K562 (cell line): ENCODE measurements at regions not wholly inside any gene's neighbourhood (a gene's known extent, or its start where the extent isn't known, plus 50 kb on each side); places are given as distances from the start of the nearest gene placed in this dataset.

ENCODE experiments used
- ATAC-seq: fragments of 200-7000 bp; cut with Tn5 transposase; 3 replicates; pipeline ENCODE4 v1.9.1; 2020; ENCODE audit warnings: moderate library complexity
- BruUV-seq: library from RNA; stranded (reverse); fragments of 400-500 nt; replicated peaks from 2 replicates; lab custom pipeline; 2021; lab: Mats Ljungman, UMichigan
- CTCF ChIA-PET: fragments of 300-600 bp; formaldehyde crosslinking; extraction: SDS; loops from one replicate; lab custom pipeline; 2021; ENCODE audit warnings: low intra/inter-chr PET ratio; lab: Yijun Ruan, JAX
- POLR2A ChIA-PET: fragments of 300-600, 350-650 bp; sonication (Branson Sonifier 250); formaldehyde crosslinking; extraction: SDS; loops from one replicate; lab custom pipeline; 2021; ENCODE audit warnings: antibody characterized with exemption, inconsistent platforms; lab: Yijun Ruan, JAX
- DNase-seq, 4 experiments: peaks; one replicate each; pipeline versions ENCODE4 v3.0.0 to v3.0.0-alpha.2; 2011 to 2018; ENCODE audit warnings: low spot score in 3 of 4, mixed read lengths in 3 of 4; ENCODE audit errors: extremely low read depth in 1 of 4
- FAIRE-seq: peaks from 2 replicates; lab custom pipeline; 2011; peaks lifted over from hg19 to GRCh38; lab: Jason Lieb, UNC
- H2AFZ ChIP-seq: 2 replicates; pipeline ENCODE4 v1.6.0; 2011; ENCODE audit warnings: low read depth, low read length, control low read depth, inconsistent platforms
- H3K27ac ChIP-seq: fragments of 200-600 bp; 3 replicates; pipeline ENCODE4 v1.8.0; 2011; ENCODE audit warnings: low read depth, mild to moderate bottlenecking, control low read depth, inconsistent platforms, low read length, moderate library complexity, mixed read lengths; ENCODE audit errors: extremely low read depth
- H3K27me3 ChIP-seq, 2 experiments: fragments of 300-600 bp in 1 of 2; 2 replicates in 1 of 2; 3 replicates in 1 of 2; pipeline versions ENCODE4 v1.6.0 to v1.8.0; 2011; ENCODE audit warnings: inconsistent platforms in 2 of 2, low read length in 2 of 2, mild to moderate bottlenecking in 1 of 2, mixed read lengths in 1 of 2, moderate library complexity in 1 of 2; ENCODE audit not compliant: control insufficient read depth in 2 of 2, insufficient read depth in 2 of 2
- H3K36me3 ChIP-seq: fragments of 300-600 bp; 3 replicates; pipeline ENCODE4 v1.8.0; 2011; ENCODE audit warnings: mild to moderate bottlenecking, low read length, inconsistent platforms; ENCODE audit not compliant: control insufficient read depth, insufficient read depth
- H3K4me1 ChIP-seq, 2 experiments: fragments of 200-600 bp in 1 of 2; replicated peaks in 1 of 2; 2 replicates in 1 of 2; 3 replicates in 1 of 2; pipeline versions ENCODE4 v1.5.1 to v1.8.0; 2011; ENCODE audit warnings: inconsistent platforms in 2 of 2, low read length in 2 of 2, mild to moderate bottlenecking in 1 of 2, mixed read lengths in 1 of 2, moderate library complexity in 1 of 2; ENCODE audit not compliant: control insufficient read depth in 2 of 2, insufficient read depth in 2 of 2
- H3K4me2 ChIP-seq: 2 replicates; pipeline ENCODE4 v1.6.1; 2011; ENCODE audit warnings: low read length, control low read depth, inconsistent platforms, mixed read lengths; ENCODE audit not compliant: insufficient read depth
- H3K4me3 ChIP-seq: fragments of 200-600 bp; sonication (generic), shearing (Covaris generic); 2 replicates; pipeline ENCODE4 v1.5.1; 2016; ENCODE audit warnings: control low read depth, inconsistent platforms
- H3K79me2 ChIP-seq: fragments of 200-600 bp; 3 replicates; pipeline ENCODE4 v1.8.0; 2011; ENCODE audit warnings: low read length, inconsistent platforms; ENCODE audit not compliant: control insufficient read depth, insufficient read depth
- H3K9ac ChIP-seq, 2 experiments: 2 replicates each; pipeline versions ENCODE4 v1.6.0 to v1.6.1; 2011; ENCODE audit warnings: low read depth in 2 of 2, low read length in 2 of 2, control low read depth in 1 of 2, inconsistent platforms in 1 of 2, mild to moderate bottlenecking in 1 of 2, mixed read lengths in 1 of 2; ENCODE audit not compliant: insufficient read depth in 1 of 2
- H3K9me1 ChIP-seq: one replicate; pipeline ENCODE4 v1.6.0; 2011; ENCODE audit warnings: inconsistent platforms, mild to moderate bottlenecking, low read length, moderate library complexity; ENCODE audit not compliant: control insufficient read depth, insufficient read depth
- H3K9me3 ChIP-seq: replicated peaks from 2 replicates; pipeline ENCODE4 v1.5.1; 2011; ENCODE audit warnings: low read depth, low read length, inconsistent platforms; ENCODE audit not compliant: control insufficient read depth, insufficient read depth
- H4K20me1 ChIP-seq: replicated peaks from 2 replicates; pipeline ENCODE4 v1.6.1; 2011; ENCODE audit warnings: low read length, inconsistent platforms, mixed read lengths; ENCODE audit not compliant: control insufficient read depth, insufficient read depth
- CUX1 ChIP-seq: fragments of 200-800 bp; sonication (Bioruptor generic); IDR thresholded peaks from 2 replicates; pipeline ENCODE4 v1.6.1; 2016; ENCODE audit warnings: missing genetic modification characterization, missing compliant biosample characterization
- CXXC5 ChIP-seq: fragments of 250-450 bp; sonication (Bioruptor Pico); IDR thresholded peaks from 2 replicates; pipeline ENCODE4 v1.8.0; 2022; ENCODE audit warnings: inconsistent platforms, mild to moderate bottlenecking, moderate library complexity
- DACH1 ChIP-seq: fragments of 450-650 bp; IDR thresholded peaks from 2 replicates; pipeline ENCODE4 v1.6.1; 2018; ENCODE audit not compliant: partially characterized antibody
- E2F3 ChIP-seq: fragments of 250-450 bp; sonication (Bioruptor Pico); IDR thresholded peaks from 2 replicates; pipeline ENCODE4 v1.4.0; 2020; ENCODE audit warnings: mild to moderate bottlenecking
- FOXM1 ChIP-seq, 2 experiments: fragments of 450-650 bp in 1 of 2; sonication (generic) in 1 of 2; formaldehyde crosslinking in 1 of 2; IDR thresholded peaks; 2 replicates each; pipeline versions ENCODE4 v1.6.1 to v1.9.0; 2017 to 2022; ENCODE audit warnings: low read depth in 2 of 2, mild to moderate bottlenecking in 2 of 2, missing genetic modification reagents in 1 of 2, moderate library complexity in 1 of 2
- HMGN3 ChIP-seq: IDR thresholded peaks from 2 replicates; pipeline ENCODE4 v1.6.1; 2011; ENCODE audit warnings: borderline replicate concordance, low read depth, mild to moderate bottlenecking, mixed read lengths, low read length; ENCODE audit not compliant: insufficient read length; ENCODE audit errors: extremely low read depth
- PCBP2 ChIP-seq: fragments of 200-400 bp; formaldehyde crosslinking; IDR thresholded peaks from 2 replicates; pipeline ENCODE4 v1.6.1; 2018; ENCODE audit warnings: low read length, low read depth, mild to moderate bottlenecking, moderate library complexity; ENCODE audit not compliant: poor library complexity, severe bottlenecking
- TAF1 ChIP-seq: IDR thresholded peaks from 2 replicates; pipeline ENCODE4 v1.6.1; 2011; ENCODE audit warnings: mild to moderate bottlenecking, low read length, moderate library complexity; ENCODE audit not compliant: insufficient read depth, control insufficient read depth, severe bottlenecking; ENCODE audit errors: extremely low read depth
- TAL1 ChIP-seq: fragments of 450-650 bp; IDR thresholded peaks from 2 replicates; pipeline ENCODE4 v1.6.1; 2016; ENCODE audit warnings: mild to moderate bottlenecking
- U2AF1 ChIP-seq: fragments of 200-400 bp; formaldehyde crosslinking; optimal IDR thresholded peaks from 2 replicates; pipeline ENCODE3; 2017; ENCODE audit warnings: mild to moderate bottlenecking, low read depth, low read length, moderate library complexity
- ZNF707 ChIP-seq: fragments of 250-450 bp; sonication (Bioruptor Pico); conservative IDR thresholded peaks from 2 replicates; pipeline ENCODE4 v1.8.0; 2022; ENCODE audit warnings: inconsistent platforms, mild to moderate bottlenecking, moderate library complexity
- WGBS: fragments of 100-300 bp; shearing (Covaris generic); methylation state at CpG from one replicate; pipeline ENCODE4 v1.1.6; 2016; ENCODE audit warnings: low coverage, mixed read lengths; ENCODE audit not compliant: insufficient coverage; ENCODE audit errors: missing lambda C conversion rate; 5-methylcytosine and 5-hydroxymethylcytosine counted together
- in situ Hi-C: fragments of 300-500 bp; cut with MboI; formaldehyde crosslinking; loops from 4 replicates; pipeline ENCODE4 v1.15.0; 2018; ENCODE audit warnings: inconsistent platforms, mixed read lengths
- intact Hi-C: fragments of 100-400 bp; cut with micrococcal nuclease; formaldehyde crosslinking; loops from 2 replicates; pipeline ENCODE4 v1.14.2; 2022

GRCh38 chr22:49600891-49601431, 226.7 kb downstream of the BRD1 start:
- ChIA-PET CTCF (interaction anchor here (0.6 kb wide), 1 partner anchor 828 kb away, joined by 4 read pairs; no protein-coding TSS in a partner anchor), POLR2A (interaction anchor here (0.6 kb wide), 2 partner anchors 11 to 94 kb away, joined by 3 read pairs; no protein-coding TSS in a partner anchor)
- H3K36me3 ChIP-seq: peaks cover 38% of the 10 kb centered on the region; the same call in 2 of the 3 replicates
- in situ Hi-C loops (no loop called here), intact Hi-C loops (no loop called here)
- H3K9me3 ChIP-seq: no peaks in the 10 kb centered on the region; the same call in 1 of the 2 replicates
- TF ChIP-seq FOXM1 (IDR thresholded peaks at IDR 0.05; ENCODE audit: low read depth): no peak
- no peak for TF ChIP-seq FOXM1 (CRISPR knock-in tag; IDR thresholded peaks at IDR 0.05; ENCODE audit: low read depth)
- TF ChIP-seq DACH1: no peak
- TF ChIP-seq ZNF707 (CRISPR knock-in tag): no peak
- TF ChIP-seq U2AF1: no peak
- no peak for TF ChIP-seq TAF1
- TF ChIP-seq E2F3: no peak
- TF ChIP-seq CXXC5: no peak
- no peak for TF ChIP-seq PCBP2
- TF ChIP-seq HMGN3: no peak
- no peak for TF ChIP-seq CUX1 (CRISPR knock-in tag)
- TF ChIP-seq TAL1: no peak
- no peaks in the 10 kb centered on the region for H3K27me3 ChIP-seq
- H3K4me3 ChIP-seq: no peak overlapping the region
- FAIRE-seq (no peak), DNase-seq (no peak), ATAC-seq (no peak)
- no peaks in the 10 kb centered on the region for H3K9me1 ChIP-seq
- H2AFZ ChIP-seq: no peak overlapping the region
- peaks cover 69% of the 10 kb centered on the region for H3K79me2 ChIP-seq
- H3K4me1 ChIP-seq: peaks cover 0 to 14% of the 10 kb centered on the region in 2 experiments; a peak in 2 of 5 replicates
- WGBS: 99% methylated on average over 9 of the region's 13 CpGs
- H3K9ac ChIP-seq: no peak overlapping the region
- H4K20me1 ChIP-seq: peaks cover 16% of the 10 kb centered on the region; the same call in 1 of the 2 replicates
- BruUV-seq: no TSS peak
- H3K4me2 ChIP-seq: no peak overlapping the region
- no peak overlapping the region for H3K27ac ChIP-seq
